HepG2 (cell line): ENCODE measurements at regions not wholly inside any gene's neighbourhood (a gene's known extent, or its start where the extent isn't known, plus 50 kb on each side); places are given as distances from the start of the nearest gene placed in this dataset.

ENCODE experiments used
- ATAC-seq: fragments of 200-7000 bp; cut with Tn5 transposase; 3 replicates; pipeline ENCODE4 v1.9.1; 2020; ENCODE audit warnings: mild to moderate bottlenecking, moderate library complexity
- BruUV-seq: library from RNA; stranded (reverse); fragments of 400-500 nt; replicated peaks from 2 replicates; lab custom pipeline; 2021; lab: Mats Ljungman, UMichigan
- CTCF ChIA-PET: fragments of 300-600 bp; formaldehyde crosslinking; extraction: SDS; loops from one replicate; lab custom pipeline; 2021; ENCODE audit warnings: low total read pairs, inconsistent platforms, low intra/inter-chr PET ratio; lab: Yijun Ruan, JAX
- POLR2A ChIA-PET: fragments of 350-600 bp; sonication (Branson Sonifier 250); formaldehyde crosslinking; loops from one replicate; lab custom pipeline; 2020; ENCODE audit warnings: antibody characterized with exemption, inconsistent platforms; lab: Yijun Ruan, JAX
- DNase-seq: peaks from one replicate; pipeline ENCODE4 v3.0.0-alpha.2; 2015; ENCODE audit warnings: low spot score
- FAIRE-seq: peaks from 3 replicates; lab custom pipeline; 2011; peaks lifted over from hg19 to GRCh38; lab: Jason Lieb, UNC
- H2AFZ ChIP-seq: one replicate; pipeline ENCODE4 v1.6.1; 2011; ENCODE audit warnings: low read length, inconsistent platforms
- H3K27ac ChIP-seq: fragments of 300-600 bp; 3 replicates; pipeline ENCODE4 v1.8.0; 2011; ENCODE audit warnings: mixed run types, mild to moderate bottlenecking, mixed read lengths, low read length, inconsistent platforms; ENCODE audit not compliant: insufficient read depth; ENCODE audit errors: extremely low read length
- H3K27me3 ChIP-seq, 2 experiments: fragments of 200-600 bp in 1 of 2; 2 replicates in 1 of 2; 3 replicates in 1 of 2; pipeline versions ENCODE4 v1.6.0 to v1.8.0; 2011; ENCODE audit warnings: low read length in 2 of 2, mild to moderate bottlenecking in 2 of 2, moderate library complexity in 2 of 2, inconsistent platforms in 1 of 2; ENCODE audit not compliant: insufficient read depth in 2 of 2, control insufficient read depth in 1 of 2
- H3K36me3 ChIP-seq, 2 experiments: fragments of 200-600 bp in 1 of 2; replicated peaks in 1 of 2; 2 replicates in 1 of 2; 3 replicates in 1 of 2; pipeline versions ENCODE4 v1.5.1 to v1.8.0; 2011; ENCODE audit warnings: low read length in 2 of 2, inconsistent platforms in 1 of 2; ENCODE audit not compliant: insufficient read depth in 2 of 2, control insufficient read depth in 1 of 2
- H3K4me1 ChIP-seq: 2 replicates; pipeline ENCODE4 v1.5.1; 2012; ENCODE audit warnings: low read length, inconsistent platforms; ENCODE audit not compliant: insufficient read depth
- H3K4me2 ChIP-seq: 2 replicates; pipeline ENCODE4 v1.6.0; 2011; ENCODE audit warnings: low read depth, low read length, inconsistent platforms
- H3K4me3 ChIP-seq, 3 experiments: fragments of 200-600 bp in 1 of 3; sonication (generic), shearing (Covaris generic) in 1 of 3; replicated peaks in 1 of 3; 2 replicates each; pipeline ENCODE4 v1.5.1; 2011 to 2016; ENCODE audit warnings: low read length in 3 of 3, inconsistent platforms in 2 of 3, low read depth in 2 of 3, mild to moderate bottlenecking in 2 of 3, control low read depth in 1 of 3, mixed read lengths in 1 of 3; ENCODE audit not compliant: insufficient read depth in 1 of 3
- H3K79me2 ChIP-seq: one replicate; pipeline ENCODE4 v1.6.1; 2011; ENCODE audit warnings: low read length, inconsistent platforms; ENCODE audit not compliant: insufficient read depth
- H3K9ac ChIP-seq: 2 replicates; pipeline ENCODE4 v1.6.0; 2011; ENCODE audit warnings: mild to moderate bottlenecking, low read depth, low read length, inconsistent platforms; ENCODE audit not compliant: insufficient read depth
- H3K9me3 ChIP-seq: 2 replicates; pipeline ENCODE4 v1.5.1; 2012; ENCODE audit warnings: mild to moderate bottlenecking, low read length
- H4K20me1 ChIP-seq: 2 replicates; pipeline ENCODE4 v1.6.0; 2011; ENCODE audit warnings: inconsistent platforms, mild to moderate bottlenecking, low read length, moderate library complexity; ENCODE audit not compliant: insufficient read depth
- EZH2 ChIP-seq: conservative IDR thresholded peaks from 2 replicates; pipeline ENCODE4 v1.6.1; 2012; ENCODE audit warnings: mild to moderate bottlenecking, low read depth, low read length, moderate library complexity
- MAZ ChIP-seq, 2 experiments: sonication (generic) in 1 of 2; formaldehyde crosslinking in 1 of 2; IDR thresholded peaks; 2 replicates each; pipeline versions ENCODE4 v1.5.0 to v1.6.1; 2012 to 2020; ENCODE audit warnings: low read depth in 2 of 2, mild to moderate bottlenecking in 2 of 2, borderline replicate concordance in 1 of 2, improper control_type of control experiment in 1 of 2, low read length in 1 of 2, missing genetic modification reagents in 1 of 2, moderate library complexity in 1 of 2
- PRDM10 ChIP-seq: sonication (generic); formaldehyde crosslinking; IDR thresholded peaks from 2 replicates; pipeline ENCODE4 v1.4.0; 2020; ENCODE audit warnings: low read depth, missing genetic modification reagents
- TEAD3 ChIP-seq: optimal IDR thresholded peaks from 2 replicates; pipeline ENCODE3; 2016; ENCODE audit warnings: borderline replicate concordance
- ZNF256 ChIP-seq: sonication (generic); formaldehyde crosslinking; conservative IDR thresholded peaks from 2 replicates; pipeline ENCODE4 v1.4.0; 2020; ENCODE audit warnings: missing genetic modification reagents
- WGBS: methylation state at CpG from one replicate; pipeline ENCODE4 v1.1.6; 2017; ENCODE audit warnings: low lambda C conversion rate; 5-methylcytosine and 5-hydroxymethylcytosine counted together
- in situ Hi-C: cut with HindIII; loops from 2 replicates; pipeline ENCODE4 v1.10.0; 2017; ENCODE audit warnings: low pct_unique_long_range_greater_than_20kb; ENCODE audit not compliant: extremely low pct_ligation_motif_present
- intact Hi-C: fragments of 100-400 bp; cut with micrococcal nuclease; formaldehyde crosslinking; loops from one replicate; pipeline ENCODE4 v1.10.0; 2022; ENCODE audit not compliant: unreplicated experiment

DNA sequence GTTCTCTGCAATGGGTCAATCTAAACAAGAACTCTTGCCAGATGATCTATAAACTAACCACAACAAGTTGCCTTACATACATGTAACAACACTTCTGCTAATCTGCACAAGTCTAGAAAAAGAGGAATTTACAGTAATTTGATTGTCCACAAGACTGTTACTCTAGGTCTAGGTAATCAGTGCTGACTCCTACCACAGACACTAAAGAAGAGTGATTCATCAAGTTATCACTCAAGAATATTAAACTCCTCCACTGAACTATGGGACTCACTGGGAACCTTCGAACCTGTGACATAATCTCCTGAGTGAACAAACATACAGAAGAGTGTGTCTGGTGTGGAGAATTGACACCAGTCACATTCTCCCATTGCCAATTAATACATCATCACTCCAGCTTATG, 138.3 kb downstream of the ANXA2 start:
- Histone ChIP-seq H3K36me3 (no peaks in the 10 kb centered on the region), H3K9ac (no peak overlapping the region), H3K4me1 (peaks cover 19% of the 10 kb centered on the region), H3K9me3 (no peaks in the 10 kb centered on the region), H2AFZ (no peak overlapping the region), H3K4me2 (no peak overlapping the region), H3K4me3 (no peak overlapping the region), H3K79me2 (no peaks in the 10 kb centered on the region), H3K27me3 (peaks cover 0 to 3% of the 10 kb centered on the region in 2 experiments; a peak in 1 of 5 replicates), H3K27ac (no peak overlapping the region), H4K20me1 (no peaks in the 10 kb centered on the region)
- FAIRE-seq (no peak), DNase-seq (no peak), ATAC-seq (no peak)
- in situ Hi-C loops (no loop called here), intact Hi-C loops (no loop called here)
- ChIA-PET CTCF (no interaction called here), POLR2A (no interaction called here)
- no peak for TF ChIP-seq MAZ (IDR thresholded peaks at IDR 0.05; ENCODE audit: borderline replicate concordance, low read depth, low read length)
- no peak for TF ChIP-seq MAZ (CRISPR knock-in tag; IDR thresholded peaks at IDR 0.05; ENCODE audit: low read depth)
- TF ChIP-seq EZH2: no peak
- TF ChIP-seq PRDM10 (CRISPR knock-in tag): no peak
- TF ChIP-seq TEAD3 (CRISPR knock-in tag): no peak
- no peak for TF ChIP-seq ZNF256 (CRISPR knock-in tag)
- no TSS peak for BruUV-seq
- 0% methylated on average over 1 of the region's 1 CpG for WGBS
